CD4-positive, alpha-beta T cell treated with Interleukin-15 for 4 hours (primary cell): ENCODE measurements at regions not wholly inside any gene's neighbourhood (a gene's known extent, or its start where the extent isn't known, plus 50 kb on each side); places are given as distances from the start of the nearest gene placed in this dataset.

Experiments used
- DNase-seq: peaks from one replicate; pipeline ENCODE4 v3.0.0-alpha.2; 2020; ENCODE audit warnings: low spot score

DNA sequence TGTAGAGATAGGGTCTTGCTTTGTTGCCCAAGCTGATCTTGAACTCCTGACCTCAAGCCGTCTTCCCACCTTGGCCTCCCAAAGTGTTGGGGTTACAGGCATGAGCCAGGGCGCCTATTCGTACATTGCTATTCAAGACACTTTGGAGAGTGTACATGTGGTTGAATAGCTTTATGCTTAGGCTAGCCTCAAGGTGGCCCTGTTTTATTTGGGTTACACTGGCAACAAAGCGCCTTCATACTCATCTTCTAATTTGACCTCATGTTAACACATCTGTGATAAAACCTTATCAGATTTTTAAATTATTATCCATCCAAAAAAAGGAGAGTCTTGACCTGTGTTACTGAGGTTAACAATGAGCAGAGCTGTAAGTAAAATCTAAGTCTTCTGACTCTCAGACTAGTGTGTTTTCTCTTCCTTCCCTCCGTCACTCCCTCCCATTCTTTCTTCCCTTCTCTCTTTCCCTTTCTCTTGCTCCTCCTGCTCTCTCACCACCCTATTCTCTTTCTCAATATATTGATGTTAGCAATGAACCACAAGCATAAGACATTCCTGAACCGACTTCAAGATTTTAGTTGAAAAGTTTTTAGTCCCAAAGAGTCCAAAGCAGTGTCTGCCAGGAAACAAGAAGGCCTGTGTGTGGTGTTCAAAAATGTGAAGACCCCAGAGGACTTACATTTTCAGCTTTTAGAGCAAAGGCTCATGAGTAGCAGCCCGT is 603.7 kb upstream of the CFAP20DC start:
- DNase-seq, result no peak

DNA sequence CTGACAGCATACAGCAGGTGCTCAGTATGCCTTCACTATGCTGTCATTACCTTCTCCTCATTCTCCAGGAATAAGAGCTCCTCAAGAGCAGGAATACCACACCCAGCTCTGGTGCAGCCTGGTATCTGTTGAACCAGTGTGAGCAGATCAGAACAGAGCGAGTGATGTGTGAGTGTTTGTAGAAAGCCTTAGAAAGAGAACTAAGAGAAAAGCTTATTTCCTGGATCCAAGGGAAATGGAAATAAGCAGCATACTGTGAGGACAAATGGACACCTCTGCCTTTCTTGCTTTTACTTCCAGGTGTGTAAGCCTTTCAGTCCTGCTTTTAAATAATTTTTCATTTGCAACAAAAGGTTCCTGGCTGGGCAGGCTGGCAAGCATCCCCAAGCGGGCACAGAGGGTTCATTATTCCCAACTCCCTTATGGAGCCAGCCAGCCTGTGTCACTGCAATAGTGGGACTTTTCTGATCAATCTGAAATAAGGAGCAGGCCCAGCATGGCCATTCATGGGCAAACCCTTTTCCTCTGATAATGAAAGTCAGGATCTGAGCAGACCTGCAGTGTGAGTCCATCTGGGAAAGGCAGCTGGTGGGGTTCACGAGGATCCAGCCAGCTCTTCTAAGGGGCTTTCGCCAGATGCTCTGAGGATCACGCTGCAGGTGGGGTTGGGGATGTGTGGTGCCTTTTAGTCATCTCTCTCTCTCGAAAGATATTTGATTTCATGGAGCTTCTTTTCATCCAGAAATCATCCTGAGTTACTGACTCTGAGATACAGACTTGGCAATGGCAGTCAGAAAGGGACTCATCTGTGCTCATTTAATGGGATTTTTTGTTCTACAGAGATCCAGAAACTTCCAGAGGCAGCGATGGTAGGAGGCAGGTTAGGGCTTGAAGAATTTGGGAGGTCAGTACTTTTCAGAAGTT is 594.9 kb upstream of the CFAP20DC start:
- DNase-seq, result no peak

DNA sequence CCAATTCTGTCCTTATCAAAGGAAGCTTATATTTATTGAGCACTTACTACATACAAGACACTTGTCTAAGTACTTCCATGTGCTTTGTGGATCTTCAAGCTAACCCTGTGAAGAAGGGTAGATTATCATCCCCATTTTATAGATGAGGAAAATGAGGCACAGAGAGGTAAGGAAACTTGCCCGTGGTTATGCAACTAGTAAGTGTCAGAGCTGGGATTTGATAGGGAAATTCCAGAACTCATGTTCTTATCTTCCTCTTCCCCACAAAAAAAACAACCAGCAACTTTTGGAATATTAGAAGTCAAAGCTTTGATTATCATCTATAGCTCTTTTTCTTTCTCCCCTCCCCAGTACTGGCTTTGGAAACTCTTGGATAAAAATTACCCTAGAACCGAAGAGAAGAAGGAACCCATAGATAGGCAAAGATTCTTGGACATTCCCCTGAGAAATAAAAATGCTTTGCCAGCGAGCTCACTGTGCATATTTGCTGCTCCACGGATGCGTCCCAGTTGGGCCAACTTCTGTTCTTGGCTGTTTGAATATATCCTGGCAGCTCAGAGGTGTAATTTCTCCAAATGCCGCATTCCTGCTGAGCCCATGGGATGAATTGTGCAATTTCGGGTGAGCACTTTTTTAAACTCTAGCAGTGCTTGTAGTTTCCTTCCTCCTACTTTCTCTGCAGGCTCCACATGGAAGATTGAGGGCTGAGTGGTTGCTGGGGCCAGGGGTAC is 591.5 kb upstream of the CFAP20DC start:
- no peak for DNase-seq

DNA sequence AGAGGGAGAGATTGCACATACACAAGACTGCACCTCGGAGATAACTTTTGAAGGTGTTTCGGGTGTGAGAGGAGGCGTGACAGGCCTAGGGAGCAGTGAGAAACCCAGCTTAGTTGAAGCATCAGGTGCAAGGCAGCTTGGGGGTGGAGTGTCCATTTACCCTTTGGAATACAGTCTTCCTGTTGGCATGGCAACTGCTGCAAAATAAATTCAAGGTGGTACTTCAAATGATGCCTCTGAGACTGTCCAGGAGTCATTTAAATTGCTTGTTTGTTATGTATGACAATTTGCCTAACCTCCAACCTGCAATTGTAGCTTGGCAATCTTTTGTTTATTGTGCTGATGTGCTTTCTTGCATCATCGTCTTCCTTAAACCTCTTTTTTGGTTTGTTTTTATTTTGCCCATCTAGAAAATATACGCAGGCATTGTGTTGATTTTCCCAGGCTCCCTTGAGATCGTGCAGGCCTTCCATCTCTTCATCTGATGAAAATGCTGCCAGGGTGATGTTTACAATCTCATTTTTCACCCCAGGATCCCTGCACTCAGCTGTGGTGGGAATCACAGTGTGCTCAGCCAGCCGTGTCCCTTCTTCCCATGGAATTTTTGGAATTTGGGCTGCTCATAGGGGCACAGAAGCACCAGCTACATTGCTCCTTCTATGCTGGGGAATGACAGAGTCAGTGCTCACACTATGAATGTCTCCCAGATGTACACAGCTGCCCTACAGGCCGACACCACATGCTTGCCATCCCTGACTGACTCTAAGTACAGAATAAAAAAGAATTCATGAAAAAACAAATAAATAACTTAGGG is 583.1 kb upstream of the CFAP20DC start:
- no peak for DNase-seq

- no peak for DNase-seq
These were observed 581.7 kb upstream of the CFAP20DC start for GRCh38 chr3:59631482-59631881.

DNA sequence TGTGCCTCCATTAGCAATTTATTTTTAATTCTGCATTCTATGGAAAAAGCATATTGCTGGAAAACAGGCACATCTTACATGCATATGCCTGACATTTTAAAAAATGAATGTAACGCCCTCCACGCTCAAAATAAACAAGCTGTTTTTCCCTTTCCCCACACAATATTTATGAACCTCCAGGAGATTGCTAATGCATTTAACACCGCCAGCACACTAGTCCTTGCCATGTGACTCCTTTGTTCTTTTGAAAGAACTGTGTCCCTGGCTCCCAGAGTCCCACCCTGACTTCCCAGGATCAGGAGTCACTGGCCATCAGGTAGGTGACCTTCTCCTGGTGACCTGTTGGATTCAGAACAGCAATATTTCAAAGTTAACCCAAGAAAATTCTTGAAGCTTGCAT is 571.2 kb upstream of the CFAP20DC start:
- no peak for DNase-seq

DNA sequence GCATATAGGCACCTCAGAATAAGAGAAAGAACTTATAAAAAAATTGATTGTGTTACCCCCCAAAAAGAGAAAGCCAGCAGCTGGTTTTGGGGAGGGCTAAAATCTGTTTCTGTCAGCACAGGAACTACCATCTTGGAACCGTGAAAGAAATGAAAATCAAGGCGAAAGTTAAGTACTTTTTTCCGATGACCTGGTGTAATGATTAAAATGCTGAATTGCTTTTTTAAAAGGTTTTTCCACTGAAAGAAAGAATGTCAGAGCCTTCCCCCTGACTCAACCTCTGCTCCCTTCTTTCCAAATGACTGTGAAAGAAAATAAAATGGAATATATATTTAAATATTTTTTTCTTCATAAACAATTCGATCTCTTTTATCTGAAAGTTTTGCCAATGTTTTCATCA is 570.5 kb upstream of the CFAP20DC start:
- no peak for DNase-seq

DNA sequence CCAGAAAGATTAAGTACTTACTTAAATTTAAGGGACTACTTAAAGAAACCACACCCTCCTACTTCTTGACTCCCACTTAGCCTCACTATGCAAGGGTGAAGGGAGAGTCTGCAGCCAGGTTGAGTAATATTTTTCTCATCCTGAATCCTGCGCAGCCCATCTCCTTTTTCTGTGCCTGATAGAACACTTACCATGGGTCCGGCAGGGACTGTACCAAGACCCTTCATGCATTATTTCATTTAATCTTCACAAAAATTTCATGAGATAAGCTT is 562.6 kb upstream of the CFAP20DC start:
- no peak for DNase-seq

- DNase-seq, result no peak
These were observed 562.0 kb upstream of the CFAP20DC start for GRCh38 chr3:59611649-59612443.

GRCh38 chr3:59609657-59610348 is 560.0 kb upstream of the CFAP20DC start:
- no peak for DNase-seq

DNA sequence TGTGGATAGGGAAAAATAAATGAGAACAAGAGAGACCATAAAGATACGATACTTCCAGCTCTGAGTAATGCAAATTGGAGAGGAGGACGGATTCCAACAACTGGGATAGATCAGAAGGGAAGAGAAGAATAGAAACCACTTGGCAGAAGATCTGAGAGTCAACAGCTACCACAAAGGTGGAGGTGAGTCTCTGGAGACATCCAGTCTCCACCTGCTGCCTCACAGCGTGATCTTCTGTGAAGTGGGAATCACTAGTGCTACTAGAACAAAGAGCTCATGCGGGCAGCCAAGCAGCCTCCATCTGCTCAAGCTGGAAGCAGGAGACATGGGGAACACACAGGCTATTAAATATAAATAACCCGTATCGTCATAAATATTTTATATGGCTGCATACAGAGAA is 558.5 kb upstream of the CFAP20DC start:
- DNase-seq, result no peak

GRCh38 chr3:59607656-59608055 is 557.8 kb upstream of the CFAP20DC start:
- DNase-seq, result no peak

DNA sequence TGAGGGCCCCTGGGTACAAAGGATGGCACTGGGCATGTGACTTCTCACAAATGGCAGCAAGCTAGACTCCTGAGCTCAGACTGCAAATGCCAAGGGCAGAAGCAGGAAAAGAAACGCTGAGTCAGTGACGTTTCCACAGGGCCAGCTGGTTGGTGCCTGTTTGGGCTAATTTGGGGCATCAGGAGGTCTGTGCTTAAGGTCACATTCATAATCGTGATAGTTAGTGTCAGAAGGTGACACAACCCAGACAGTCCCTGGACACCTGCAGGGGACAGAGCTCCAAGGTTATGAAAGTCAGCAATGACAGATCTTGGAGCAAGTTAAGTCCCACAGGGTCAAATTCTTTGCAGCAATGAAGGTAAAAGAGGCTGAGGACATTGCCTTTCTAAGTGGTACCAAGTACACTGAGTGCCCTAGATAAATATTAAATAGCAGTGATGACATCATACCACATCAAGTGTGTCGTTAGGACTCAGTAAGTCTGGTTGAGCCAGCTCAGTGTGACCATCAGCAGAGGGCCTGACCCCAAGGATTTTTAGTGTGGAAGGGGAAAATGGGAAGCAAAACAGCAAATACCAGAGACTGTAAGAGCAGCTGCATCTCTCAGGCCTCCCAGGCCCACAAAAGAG is 556.9 kb upstream of the CFAP20DC start:
- DNase-seq, result no peak

DNA sequence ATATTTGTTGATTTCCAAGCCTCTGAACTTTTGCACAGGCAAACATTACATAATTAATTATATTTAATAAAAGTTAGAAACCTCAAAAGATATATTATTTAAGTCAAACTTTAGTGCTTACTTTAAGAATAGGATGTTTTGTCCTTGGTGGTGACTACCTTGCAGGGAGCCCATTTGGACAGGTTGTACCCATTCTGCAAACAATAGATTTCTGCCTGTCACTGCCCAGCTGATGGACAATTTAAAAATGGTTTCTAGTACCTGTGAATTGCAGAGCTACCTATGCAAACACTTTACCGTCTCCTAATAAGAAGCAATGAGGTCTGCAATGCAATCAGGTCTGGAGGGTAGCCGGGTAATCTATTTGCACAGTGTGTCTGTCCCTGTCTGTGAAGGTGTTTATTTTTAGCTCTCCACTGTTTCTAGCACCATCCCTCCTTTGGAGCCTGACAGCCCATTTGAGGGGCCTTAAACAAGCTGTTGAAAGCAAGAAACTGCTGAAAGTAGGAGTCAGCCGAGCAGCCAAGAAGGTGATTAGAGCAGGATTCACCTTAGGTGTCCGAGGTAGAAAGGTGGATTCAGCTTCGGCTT is 556.2 kb upstream of the CFAP20DC start:
- DNase-seq, result no peak

GRCh38 chr3:59605318-59605717 is 555.5 kb upstream of the CFAP20DC start:
- no peak for DNase-seq

GRCh38 chr3:59601486-59601885 is 551.7 kb upstream of the CFAP20DC start:
- no peak for DNase-seq

DNA sequence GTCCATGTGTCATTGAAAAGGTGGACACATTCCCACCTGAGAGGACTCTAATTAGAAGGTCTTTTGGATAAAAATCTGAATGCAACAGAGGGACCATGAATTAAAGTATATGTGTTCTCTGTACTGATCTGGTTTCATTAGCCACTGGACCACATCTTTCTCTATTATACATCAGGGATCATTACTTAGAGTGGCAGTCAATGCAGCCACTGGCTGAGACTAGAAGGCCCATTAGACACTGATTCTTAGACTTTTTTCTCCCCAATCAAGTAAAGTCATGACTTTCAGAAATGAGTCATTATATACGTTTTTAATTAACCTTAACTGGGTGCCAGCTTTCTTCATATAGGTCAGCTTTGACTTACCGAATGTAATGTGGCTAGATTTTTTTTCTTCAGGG is 550.8 kb upstream of the CFAP20DC start:
- no peak for DNase-seq

DNA sequence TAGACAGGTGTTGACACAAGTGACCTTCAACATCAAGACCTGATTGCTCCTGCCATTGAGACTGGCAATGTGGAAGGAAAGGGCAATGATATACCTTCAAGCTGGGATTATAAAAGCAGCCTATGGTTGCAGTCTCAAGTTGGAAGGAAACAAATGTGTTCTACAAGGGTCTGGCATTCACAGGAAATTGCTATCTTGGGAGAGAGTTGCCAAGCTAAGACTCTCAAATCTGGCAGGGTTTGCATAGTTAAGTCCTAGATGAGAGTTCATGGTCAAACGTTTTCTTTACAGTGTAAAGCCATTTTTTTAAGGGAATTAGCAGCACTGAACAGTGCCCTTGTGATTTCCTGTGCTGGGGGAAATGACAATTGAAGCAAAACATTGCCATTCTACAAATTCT is 546.9 kb upstream of the CFAP20DC start:
- no peak for DNase-seq

GRCh38 chr3:59595830-59596229 is 546.0 kb upstream of the CFAP20DC start:
- no peak for DNase-seq

GRCh38 chr3:59593380-59593779 is 543.6 kb upstream of the CFAP20DC start:
- no peak for DNase-seq
